ENCODE measurements at regions not wholly inside any gene's neighbourhood (a gene's known extent, or its start where the extent isn't known, plus 50 kb on each side); places are given as distances from the start of the nearest gene placed in this dataset.

GRCh38 chr1:227369102-227369760 lies 50.9 kb upstream of the CDC42BPA start:
- WGBS, 4 donors = 59 to 68% (median 64%) methylated on average over 6 of the region's 6 CpGs
- no peaks in the 10 kb centered on the region for H3K36me3 ChIP-seq (replicated peaks in 1 of 2)
- no peak overlapping the region for H3K27ac ChIP-seq
- no peaks in the 10 kb centered on the region for H3K9me3 ChIP-seq (replicated peaks in 1 of 3)
- no peak for DNase-seq
- intact Hi-C loops (cut with DNase I) = no loop called here
- H3K4me1 ChIP-seq (replicated peaks in 1 of 2) = no peaks in the 10 kb centered on the region
- no peak overlapping the region for H3K4me3 ChIP-seq
- H3K27me3 ChIP-seq = no peaks in the 10 kb centered on the region
- TF ChIP-seq POLR2A (IDR thresholded peaks at IDR 0.05) (no peak), CTCF (IDR thresholded peaks at IDR 0.05) (no peak)

Small RNAs in the stretch of these regions (small RNA-seq; reads per million reads assigned to genes)
- gene AL451054.2 (0 reads per million in 2 donors), gene BTF3P9 (0 to 0.25 reads per million in 2 donors)
